ENCODE measurements at regions not wholly inside any gene's neighbourhood (a gene's known extent, or its start where the extent isn't known, plus 50 kb on each side); places are given as distances from the start of the nearest gene placed in this dataset.

GRCh38 chr1:184870319-184870718 is 104.0 kb downstream of the NIBAN1 start:
- H3K4me3 ChIP-seq = no peak overlapping the region

GRCh38 chr1:184867866-184868689 is 106.2 kb downstream of the NIBAN1 start:
- Histone ChIP-seq H3K9me3 (no peaks in the 10 kb centered on the region), H3K36me3 (peaks cover 0 to 9% (median 0%) of the 10 kb centered on the region in 4 donors), H3K4me1 (peaks cover 10 to 44% (median 25%) of the 10 kb centered on the region in 4 donors), H3K27me3 (no peaks in the 10 kb centered on the region), H3K4me3 (no peak overlapping the region), H3K27ac (peak overlapping the region; percentile 4 to 74 (median 71))
- TF ChIP-seq POLR2AphosphoS5 (IDR thresholded peaks at IDR 0.05) = no peak
- TF ChIP-seq, protein P1, sequence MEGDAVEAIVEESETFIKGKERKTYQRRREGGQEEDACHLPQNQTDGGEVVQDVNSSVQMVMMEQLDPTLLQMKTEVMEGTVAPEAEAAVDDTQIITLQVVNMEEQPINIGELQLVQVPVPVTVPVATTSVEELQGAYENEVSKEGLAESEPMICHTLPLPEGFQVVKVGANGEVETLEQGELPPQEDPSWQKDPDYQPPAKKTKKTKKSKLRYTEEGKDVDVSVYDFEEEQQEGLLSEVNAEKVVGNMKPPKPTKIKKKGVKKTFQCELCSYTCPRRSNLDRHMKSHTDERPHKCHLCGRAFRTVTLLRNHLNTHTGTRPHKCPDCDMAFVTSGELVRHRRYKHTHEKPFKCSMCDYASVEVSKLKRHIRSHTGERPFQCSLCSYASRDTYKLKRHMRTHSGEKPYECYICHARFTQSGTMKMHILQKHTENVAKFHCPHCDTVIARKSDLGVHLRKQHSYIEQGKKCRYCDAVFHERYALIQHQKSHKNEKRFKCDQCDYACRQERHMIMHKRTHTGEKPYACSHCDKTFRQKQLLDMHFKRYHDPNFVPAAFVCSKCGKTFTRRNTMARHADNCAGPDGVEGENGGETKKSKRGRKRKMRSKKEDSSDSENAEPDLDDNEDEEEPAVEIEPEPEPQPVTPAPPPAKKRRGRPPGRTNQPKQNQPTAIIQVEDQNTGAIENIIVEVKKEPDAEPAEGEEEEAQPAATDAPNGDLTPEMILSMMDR (IDR thresholded peaks at IDR 0.05) = no peak
- no peak for TF ChIP-seq POLR2A (IDR thresholded peaks at IDR 0.05)
- TF ChIP-seq EP300 (IDR thresholded peaks at IDR 0.05) = no peak
- intact Hi-C loops (cut with DNase I; ENCODE audit: low total_unique reads) = no loop called here
- WGBS, 5 donors = 65 to 82% (median 69%) methylated on average over 4 of the region's 4 CpGs
- no peak for DNase-seq

More at GRCh38 chr1:184870319-184870718, 104.0 kb downstream of the NIBAN1 start:
- intact Hi-C loops (cut with DNase I; ENCODE audit: low total_unique reads) = no loop called here
- H3K27me3 ChIP-seq = no peaks in the 10 kb centered on the region
- no peaks in the 10 kb centered on the region for H3K9me3 ChIP-seq
- peaks cover 10 to 37% (median 20%) of the 10 kb centered on the region in 4 donors for H3K4me1 ChIP-seq
- peaks cover 0 to 14% (median 2%) of the 10 kb centered on the region in 4 donors for H3K36me3 ChIP-seq
- no peak for DNase-seq
- WGBS, 5 donors = 74 to 91% (median 78%) methylated on average over 7 of the region's 7 CpGs
- TF ChIP-seq, protein P1 (IDR thresholded peaks at IDR 0.05) = no peak
- TF ChIP-seq POLR2AphosphoS5 (IDR thresholded peaks at IDR 0.05) (no peak), EP300 (IDR thresholded peaks at IDR 0.05) (no peak), POLR2A (IDR thresholded peaks at IDR 0.05) (no peak)
- H3K27ac ChIP-seq = no peak overlapping the region

GRCh38 chr1:184866991-184867788 is 107.1 kb downstream of the NIBAN1 start:
- peak in 1 of 2 donors; percentile 21 for DNase-seq
- Histone ChIP-seq H3K9me3 (no peaks in the 10 kb centered on the region), H3K27ac (peak overlapping the region; percentile 4 to 74 (median 71)), H3K27me3 (no peaks in the 10 kb centered on the region), H3K4me1 (peaks cover 10 to 53% (median 30%) of the 10 kb centered on the region in 4 donors), H3K36me3 (no peaks in the 10 kb centered on the region), H3K4me3 (no peak overlapping the region)
- intact Hi-C loops (cut with DNase I; ENCODE audit: low total_unique reads) = no loop called here
- no peak for TF ChIP-seq POLR2A (IDR thresholded peaks at IDR 0.05)
- TF ChIP-seq POLR2AphosphoS5 (IDR thresholded peaks at IDR 0.05) = peak in 1 of 3 donors; percentile 61
- 40 to 59% (median 52%) methylated on average over 6 of the region's 6 CpGs for WGBS, 5 donors

GRCh38 chr1:184866586-184866985 is 107.7 kb downstream of the NIBAN1 start:
- DNase-seq = no peak
- peaks cover 15 to 59% (median 35%) of the 10 kb centered on the region in 4 donors for H3K4me1 ChIP-seq
- H3K9me3 ChIP-seq = no peaks in the 10 kb centered on the region
- TF ChIP-seq, protein P1 (IDR thresholded peaks at IDR 0.05) = no peak
- TF ChIP-seq POLR2A (IDR thresholded peaks at IDR 0.05) (no peak), POLR2AphosphoS5 (IDR thresholded peaks at IDR 0.05) (no peak)
- H3K4me3 ChIP-seq = no peak overlapping the region
- H3K36me3 ChIP-seq = no peaks in the 10 kb centered on the region
- H3K27ac ChIP-seq = peak overlapping the region in 4 of 5 donors; percentile 42 to 74 (median 72)
- intact Hi-C loops (cut with DNase I; ENCODE audit: low total_unique reads) = no loop called here
- no peaks in the 10 kb centered on the region for H3K27me3 ChIP-seq

Measured in stomach (tissue), 8 donors.